Fibroblast of skin of right biceps (primary cell): ENCODE measurements at regions not wholly inside any gene's neighbourhood (a gene's known extent, or its start where the extent isn't known, plus 50 kb on each side); places are given as distances from the start of the nearest gene placed in this dataset.

Experiments
- DNase-seq: peaks from one replicate; pipeline ENCODE4 v3.0.0-alpha.2; 2013

- DNase-seq = no peak
Measured at GRCh38 chr18:61948846-61949438, 56.1 kb upstream of the RNF152 start.

- DNase-seq = peak; percentile 47
Measured at GRCh38 chr18:61948281-61948741, 55.5 kb upstream of the RNF152 start.

GRCh38 chr18:61946449-61946848 lies 53.6 kb upstream of the RNF152 start:
- no peak for DNase-seq

GRCh38 chr18:61943175-61943964 lies 50.6 kb upstream of the RNF152 start:
- no peak for DNase-seq
